Neural cell (in vitro differentiated cells): ENCODE measurements at regions not wholly inside any gene's neighbourhood (a gene's known extent, or its start where the extent isn't known, plus 50 kb on each side); places are given as distances from the start of the nearest gene placed in this dataset.

Experiments
- H2AFZ ChIP-seq: fragments of 200-600, 300-800 bp; sonication (generic), shearing (Covaris generic); 2 replicates; pipeline ENCODE4 v1.6.0; 2014; ENCODE audit warnings: low read depth, mild to moderate bottlenecking, antibody characterized with exemption, low read length, moderate library complexity
- H3F3A ChIP-seq: fragments of 200-600 bp; shearing (Covaris generic); 2 replicates; pipeline ENCODE4 v1.6.1; 2016; ENCODE audit warnings: mild to moderate bottlenecking, moderate library complexity, mixed read lengths, antibody characterized with exemption, low read length; ENCODE audit not compliant: insufficient read depth, poor library complexity, severe bottlenecking
- H3K27ac ChIP-seq: fragments of 200-600, 300-800 bp; sonication (generic), shearing (Covaris generic); 2 replicates; pipeline ENCODE4 v1.5.1; 2014; ENCODE audit warnings: mild to moderate bottlenecking, low read length, moderate library complexity
- H3K27me3 ChIP-seq: fragments of 300-800, 200-600 bp; sonication (generic), shearing (Covaris generic); 2 replicates; pipeline ENCODE4 v1.6.0; 2014; ENCODE audit warnings: mild to moderate bottlenecking, low read depth, low read length, moderate library complexity; ENCODE audit not compliant: insufficient read depth
- H3K36me3 ChIP-seq: fragments of 300-800, 200-600 bp; sonication (generic), shearing (Covaris generic); 2 replicates; pipeline ENCODE4 v1.5.1; 2014; ENCODE audit warnings: mild to moderate bottlenecking, antibody characterized with exemption, low read length, moderate library complexity; ENCODE audit not compliant: insufficient read depth
- H3K4me2 ChIP-seq: fragments of 300-800, 200-600 bp; sonication (generic), shearing (Covaris generic); 2 replicates; pipeline ENCODE4 v1.6.0; 2014; ENCODE audit warnings: mild to moderate bottlenecking, low read length
- H3K4me3 ChIP-seq: fragments of 300-800, 200-600 bp; sonication (generic), shearing (Covaris generic); 2 replicates; pipeline ENCODE4 v1.5.1; 2014; ENCODE audit warnings: mild to moderate bottlenecking, low read length, moderate library complexity
- H3K79me2 ChIP-seq: fragments of 200-600 bp; shearing (Covaris generic); replicated peaks from 2 replicates; pipeline ENCODE4 v1.6.0; 2014; ENCODE audit warnings: mild to moderate bottlenecking, low read length, moderate library complexity; ENCODE audit not compliant: insufficient read depth
- H3K9ac ChIP-seq: fragments of 300-800, 200-600 bp; sonication (generic), shearing (Covaris generic); 2 replicates; pipeline ENCODE4 v1.6.1; 2016; ENCODE audit warnings: mild to moderate bottlenecking, low read length, mixed read lengths
- H3K9me2 ChIP-seq: fragments of 200-600 bp; shearing (Covaris generic); 2 replicates; pipeline ENCODE4 v1.6.1; 2016; ENCODE audit warnings: mild to moderate bottlenecking, low read length, mixed read lengths; ENCODE audit not compliant: insufficient read depth
- H3K9me3 ChIP-seq: fragments of 200-600, 300-800 bp; sonication (generic), shearing (Covaris generic); 2 replicates; pipeline ENCODE4 v1.6.1; 2016; ENCODE audit warnings: mild to moderate bottlenecking, mixed run types, low read length, moderate library complexity, mixed read lengths
- H4K20me1 ChIP-seq: fragments of 200-600 bp; shearing (Covaris generic); 2 replicates; pipeline ENCODE4 v1.6.1; 2016; ENCODE audit warnings: mild to moderate bottlenecking, mixed run types; ENCODE audit not compliant: insufficient read depth
- EP300 ChIP-seq: fragments of 450-650 bp; conservative IDR thresholded peaks from 2 replicates; pipeline ENCODE4 v1.6.1; 2014; ENCODE audit warnings: antibody characterized with exemption, mild to moderate bottlenecking, moderate library complexity; ENCODE audit not compliant: poor library complexity, severe bottlenecking
- EZH2 ChIP-seq: fragments of 200-600, 300-800 bp; shearing (Covaris generic), sonication (generic); IDR thresholded peaks from 2 replicates; pipeline ENCODE4 v1.6.1; 2014; ENCODE audit warnings: antibody characterized with exemption, low read length, borderline replicate concordance, mild to moderate bottlenecking; ENCODE audit not compliant: insufficient read depth, poor library complexity, severe bottlenecking
- MXI1 ChIP-seq: fragments of 450-650 bp; conservative IDR thresholded peaks from 2 replicates; pipeline ENCODE4 v1.6.1; 2014; ENCODE audit warnings: antibody characterized with exemption, mild to moderate bottlenecking; ENCODE audit not compliant: poor library complexity, severe bottlenecking
- POLR2AphosphoS5 ChIP-seq: IDR thresholded peaks from 2 replicates; pipeline ENCODE4 v1.6.1; 2012
- RAD21 ChIP-seq: fragments of 450-650 bp; conservative IDR thresholded peaks from 2 replicates; pipeline ENCODE4 v1.6.1; 2014; ENCODE audit warnings: antibody characterized with exemption, mild to moderate bottlenecking, moderate library complexity
- SMC3 ChIP-seq: fragments of 450-650 bp; conservative IDR thresholded peaks from 2 replicates; pipeline ENCODE4 v1.6.1; 2014; ENCODE audit warnings: antibody characterized with exemption, mild to moderate bottlenecking, moderate library complexity; ENCODE audit not compliant: poor library complexity
- TAF1 ChIP-seq: IDR thresholded peaks from 2 replicates; pipeline ENCODE4 v1.6.1; 2012; ENCODE audit warnings: low read depth
- TF ChIP-seq, protein P1 (sequence below): IDR thresholded peaks from 2 replicates; pipeline ENCODE4 v1.6.1; 2012; ENCODE audit warnings: borderline replicate concordance
- TF ChIP-seq, protein P2 (sequence below): fragments of 450-650 bp; IDR thresholded peaks from 2 replicates; pipeline ENCODE4 v1.5.1; 2014; ENCODE audit warnings: antibody characterized with exemption, mild to moderate bottlenecking, moderate library complexity; ENCODE audit not compliant: poor library complexity, severe bottlenecking

DNA sequence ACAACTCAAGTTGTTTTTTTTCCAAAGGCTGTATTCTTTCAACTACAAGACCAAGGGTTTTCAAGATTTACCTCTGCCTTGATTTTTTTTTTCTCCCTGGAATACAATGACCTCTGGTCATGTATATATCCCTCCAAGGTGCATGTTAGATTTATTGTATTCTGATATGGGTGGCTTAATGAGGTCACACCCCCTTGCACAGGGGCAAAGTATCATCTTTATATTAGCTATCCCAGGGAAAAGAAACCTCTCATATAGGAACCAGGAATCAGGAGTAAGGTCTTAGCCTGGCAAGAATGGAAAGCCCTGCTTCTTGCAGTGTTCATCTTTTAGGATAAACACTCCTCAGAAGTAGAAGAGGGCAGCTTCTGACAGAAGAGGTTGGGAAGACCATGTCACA lies 516.9 kb upstream of the TENM4 start:
- no peaks in the 10 kb centered on the region for H3K9me2 ChIP-seq
- H3K27ac ChIP-seq: no peak overlapping the region
- H3F3A ChIP-seq: no peaks in the 10 kb centered on the region
- H3K9me3 ChIP-seq: no peaks in the 10 kb centered on the region
- H3K4me2 ChIP-seq: no peak overlapping the region
- H3K9ac ChIP-seq: no peak overlapping the region
- H3K36me3 ChIP-seq: no peaks in the 10 kb centered on the region
- no peaks in the 10 kb centered on the region for H3K27me3 ChIP-seq
- TF ChIP-seq MXI1: no peak
- no peak for TF ChIP-seq POLR2AphosphoS5
- no peak for TF ChIP-seq EZH2
- no peak for TF ChIP-seq TAF1
- TF ChIP-seq RAD21: no peak
- no peak for TF ChIP-seq EP300
- TF ChIP-seq SMC3: no peak
- TF ChIP-seq, protein P1, sequence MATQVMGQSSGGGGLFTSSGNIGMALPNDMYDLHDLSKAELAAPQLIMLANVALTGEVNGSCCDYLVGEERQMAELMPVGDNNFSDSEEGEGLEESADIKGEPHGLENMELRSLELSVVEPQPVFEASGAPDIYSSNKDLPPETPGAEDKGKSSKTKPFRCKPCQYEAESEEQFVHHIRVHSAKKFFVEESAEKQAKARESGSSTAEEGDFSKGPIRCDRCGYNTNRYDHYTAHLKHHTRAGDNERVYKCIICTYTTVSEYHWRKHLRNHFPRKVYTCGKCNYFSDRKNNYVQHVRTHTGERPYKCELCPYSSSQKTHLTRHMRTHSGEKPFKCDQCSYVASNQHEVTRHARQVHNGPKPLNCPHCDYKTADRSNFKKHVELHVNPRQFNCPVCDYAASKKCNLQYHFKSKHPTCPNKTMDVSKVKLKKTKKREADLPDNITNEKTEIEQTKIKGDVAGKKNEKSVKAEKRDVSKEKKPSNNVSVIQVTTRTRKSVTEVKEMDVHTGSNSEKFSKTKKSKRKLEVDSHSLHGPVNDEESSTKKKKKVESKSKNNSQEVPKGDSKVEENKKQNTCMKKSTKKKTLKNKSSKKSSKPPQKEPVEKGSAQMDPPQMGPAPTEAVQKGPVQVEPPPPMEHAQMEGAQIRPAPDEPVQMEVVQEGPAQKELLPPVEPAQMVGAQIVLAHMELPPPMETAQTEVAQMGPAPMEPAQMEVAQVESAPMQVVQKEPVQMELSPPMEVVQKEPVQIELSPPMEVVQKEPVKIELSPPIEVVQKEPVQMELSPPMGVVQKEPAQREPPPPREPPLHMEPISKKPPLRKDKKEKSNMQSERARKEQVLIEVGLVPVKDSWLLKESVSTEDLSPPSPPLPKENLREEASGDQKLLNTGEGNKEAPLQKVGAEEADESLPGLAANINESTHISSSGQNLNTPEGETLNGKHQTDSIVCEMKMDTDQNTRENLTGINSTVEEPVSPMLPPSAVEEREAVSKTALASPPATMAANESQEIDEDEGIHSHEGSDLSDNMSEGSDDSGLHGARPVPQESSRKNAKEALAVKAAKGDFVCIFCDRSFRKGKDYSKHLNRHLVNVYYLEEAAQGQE: no peak
- TF ChIP-seq, protein P2, sequence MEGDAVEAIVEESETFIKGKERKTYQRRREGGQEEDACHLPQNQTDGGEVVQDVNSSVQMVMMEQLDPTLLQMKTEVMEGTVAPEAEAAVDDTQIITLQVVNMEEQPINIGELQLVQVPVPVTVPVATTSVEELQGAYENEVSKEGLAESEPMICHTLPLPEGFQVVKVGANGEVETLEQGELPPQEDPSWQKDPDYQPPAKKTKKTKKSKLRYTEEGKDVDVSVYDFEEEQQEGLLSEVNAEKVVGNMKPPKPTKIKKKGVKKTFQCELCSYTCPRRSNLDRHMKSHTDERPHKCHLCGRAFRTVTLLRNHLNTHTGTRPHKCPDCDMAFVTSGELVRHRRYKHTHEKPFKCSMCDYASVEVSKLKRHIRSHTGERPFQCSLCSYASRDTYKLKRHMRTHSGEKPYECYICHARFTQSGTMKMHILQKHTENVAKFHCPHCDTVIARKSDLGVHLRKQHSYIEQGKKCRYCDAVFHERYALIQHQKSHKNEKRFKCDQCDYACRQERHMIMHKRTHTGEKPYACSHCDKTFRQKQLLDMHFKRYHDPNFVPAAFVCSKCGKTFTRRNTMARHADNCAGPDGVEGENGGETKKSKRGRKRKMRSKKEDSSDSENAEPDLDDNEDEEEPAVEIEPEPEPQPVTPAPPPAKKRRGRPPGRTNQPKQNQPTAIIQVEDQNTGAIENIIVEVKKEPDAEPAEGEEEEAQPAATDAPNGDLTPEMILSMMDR: no peak
- H2AFZ ChIP-seq: no peak overlapping the region
- no peaks in the 10 kb centered on the region for H4K20me1 ChIP-seq
- H3K79me2 ChIP-seq: no peaks in the 10 kb centered on the region
- H3K4me3 ChIP-seq: no peak overlapping the region

DNA sequence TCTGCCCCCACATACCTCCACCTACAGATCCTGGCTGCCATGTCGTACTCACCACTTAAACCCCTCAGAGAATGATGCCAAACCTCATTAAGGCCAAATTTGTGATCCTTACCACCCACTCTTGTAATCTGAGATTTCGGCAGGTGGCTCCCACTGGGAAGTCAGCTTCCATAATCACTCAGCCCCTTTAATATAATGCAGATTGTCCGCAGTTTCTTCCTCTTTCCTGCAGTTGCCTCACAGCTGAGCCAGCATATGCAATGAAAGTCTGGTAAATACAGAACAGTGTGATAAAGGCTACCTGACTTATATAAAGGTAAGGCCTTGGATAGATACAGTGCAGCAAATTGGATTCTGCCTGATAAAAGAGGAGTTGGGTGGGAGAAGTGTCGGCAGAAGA lies 515.2 kb upstream of the TENM4 start:
- H3K9me2 ChIP-seq: no peaks in the 10 kb centered on the region
- no peaks in the 10 kb centered on the region for H4K20me1 ChIP-seq
- H3K9ac ChIP-seq: no peak overlapping the region
- H3K4me2 ChIP-seq: no peak overlapping the region
- H3K4me3 ChIP-seq: no peak overlapping the region
- TF ChIP-seq, protein P1: no peak
- TF ChIP-seq, protein P2: no peak
- TF ChIP-seq MXI1: no peak
- TF ChIP-seq EZH2: no peak
- TF ChIP-seq RAD21: no peak
- no peak for TF ChIP-seq EP300
- TF ChIP-seq TAF1: no peak
- no peak for TF ChIP-seq POLR2AphosphoS5
- no peak for TF ChIP-seq SMC3
- no peaks in the 10 kb centered on the region for H3F3A ChIP-seq
- H3K79me2 ChIP-seq: no peaks in the 10 kb centered on the region
- H3K27ac ChIP-seq: no peak overlapping the region
- no peak overlapping the region for H2AFZ ChIP-seq
- H3K36me3 ChIP-seq: no peaks in the 10 kb centered on the region
- no peaks in the 10 kb centered on the region for H3K9me3 ChIP-seq
- no peaks in the 10 kb centered on the region for H3K27me3 ChIP-seq
